ENCODE measurements at regions not wholly inside any gene's neighbourhood (a gene's known extent, or its start where the extent isn't known, plus 50 kb on each side); places are given as distances from the start of the nearest gene placed in this dataset.

DNA sequence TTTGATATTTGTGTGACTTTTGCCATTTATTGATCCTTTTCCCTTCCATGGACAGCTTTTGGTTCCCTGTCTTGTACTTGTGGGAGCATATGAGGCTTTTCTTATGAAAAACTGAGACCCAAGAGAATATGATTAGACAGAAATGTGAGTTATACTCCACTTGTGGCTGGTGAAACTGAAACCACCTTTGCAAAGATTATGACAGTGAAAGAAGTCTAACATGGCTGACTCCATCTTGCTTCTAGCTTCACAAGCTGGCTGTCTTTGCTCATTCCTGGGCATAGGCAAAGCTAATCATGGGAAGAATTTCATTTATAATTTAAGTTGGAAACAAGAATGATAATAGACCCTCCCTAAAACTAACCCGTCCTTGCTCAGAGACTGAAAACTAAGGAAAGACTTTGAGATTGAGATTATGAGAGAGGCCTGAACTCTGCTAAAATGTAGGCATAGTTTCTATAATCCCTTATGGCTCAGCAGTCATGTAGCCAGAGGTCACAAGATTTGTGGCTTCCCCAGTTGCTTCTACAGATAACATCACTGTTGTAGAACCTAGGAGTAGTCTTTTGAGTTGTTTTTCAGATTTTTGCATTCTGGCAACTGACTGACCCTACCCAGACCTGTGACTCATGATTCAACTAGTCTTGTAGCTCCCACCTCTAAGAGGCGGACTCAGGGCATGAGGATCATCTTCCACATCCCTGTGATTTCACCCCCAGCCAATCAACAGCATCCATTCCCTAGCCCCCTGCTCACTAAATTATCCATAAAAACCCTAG lies 50.9 kb upstream of the CD2AP start (continued):
- TF ChIP-seq, protein P1, sequence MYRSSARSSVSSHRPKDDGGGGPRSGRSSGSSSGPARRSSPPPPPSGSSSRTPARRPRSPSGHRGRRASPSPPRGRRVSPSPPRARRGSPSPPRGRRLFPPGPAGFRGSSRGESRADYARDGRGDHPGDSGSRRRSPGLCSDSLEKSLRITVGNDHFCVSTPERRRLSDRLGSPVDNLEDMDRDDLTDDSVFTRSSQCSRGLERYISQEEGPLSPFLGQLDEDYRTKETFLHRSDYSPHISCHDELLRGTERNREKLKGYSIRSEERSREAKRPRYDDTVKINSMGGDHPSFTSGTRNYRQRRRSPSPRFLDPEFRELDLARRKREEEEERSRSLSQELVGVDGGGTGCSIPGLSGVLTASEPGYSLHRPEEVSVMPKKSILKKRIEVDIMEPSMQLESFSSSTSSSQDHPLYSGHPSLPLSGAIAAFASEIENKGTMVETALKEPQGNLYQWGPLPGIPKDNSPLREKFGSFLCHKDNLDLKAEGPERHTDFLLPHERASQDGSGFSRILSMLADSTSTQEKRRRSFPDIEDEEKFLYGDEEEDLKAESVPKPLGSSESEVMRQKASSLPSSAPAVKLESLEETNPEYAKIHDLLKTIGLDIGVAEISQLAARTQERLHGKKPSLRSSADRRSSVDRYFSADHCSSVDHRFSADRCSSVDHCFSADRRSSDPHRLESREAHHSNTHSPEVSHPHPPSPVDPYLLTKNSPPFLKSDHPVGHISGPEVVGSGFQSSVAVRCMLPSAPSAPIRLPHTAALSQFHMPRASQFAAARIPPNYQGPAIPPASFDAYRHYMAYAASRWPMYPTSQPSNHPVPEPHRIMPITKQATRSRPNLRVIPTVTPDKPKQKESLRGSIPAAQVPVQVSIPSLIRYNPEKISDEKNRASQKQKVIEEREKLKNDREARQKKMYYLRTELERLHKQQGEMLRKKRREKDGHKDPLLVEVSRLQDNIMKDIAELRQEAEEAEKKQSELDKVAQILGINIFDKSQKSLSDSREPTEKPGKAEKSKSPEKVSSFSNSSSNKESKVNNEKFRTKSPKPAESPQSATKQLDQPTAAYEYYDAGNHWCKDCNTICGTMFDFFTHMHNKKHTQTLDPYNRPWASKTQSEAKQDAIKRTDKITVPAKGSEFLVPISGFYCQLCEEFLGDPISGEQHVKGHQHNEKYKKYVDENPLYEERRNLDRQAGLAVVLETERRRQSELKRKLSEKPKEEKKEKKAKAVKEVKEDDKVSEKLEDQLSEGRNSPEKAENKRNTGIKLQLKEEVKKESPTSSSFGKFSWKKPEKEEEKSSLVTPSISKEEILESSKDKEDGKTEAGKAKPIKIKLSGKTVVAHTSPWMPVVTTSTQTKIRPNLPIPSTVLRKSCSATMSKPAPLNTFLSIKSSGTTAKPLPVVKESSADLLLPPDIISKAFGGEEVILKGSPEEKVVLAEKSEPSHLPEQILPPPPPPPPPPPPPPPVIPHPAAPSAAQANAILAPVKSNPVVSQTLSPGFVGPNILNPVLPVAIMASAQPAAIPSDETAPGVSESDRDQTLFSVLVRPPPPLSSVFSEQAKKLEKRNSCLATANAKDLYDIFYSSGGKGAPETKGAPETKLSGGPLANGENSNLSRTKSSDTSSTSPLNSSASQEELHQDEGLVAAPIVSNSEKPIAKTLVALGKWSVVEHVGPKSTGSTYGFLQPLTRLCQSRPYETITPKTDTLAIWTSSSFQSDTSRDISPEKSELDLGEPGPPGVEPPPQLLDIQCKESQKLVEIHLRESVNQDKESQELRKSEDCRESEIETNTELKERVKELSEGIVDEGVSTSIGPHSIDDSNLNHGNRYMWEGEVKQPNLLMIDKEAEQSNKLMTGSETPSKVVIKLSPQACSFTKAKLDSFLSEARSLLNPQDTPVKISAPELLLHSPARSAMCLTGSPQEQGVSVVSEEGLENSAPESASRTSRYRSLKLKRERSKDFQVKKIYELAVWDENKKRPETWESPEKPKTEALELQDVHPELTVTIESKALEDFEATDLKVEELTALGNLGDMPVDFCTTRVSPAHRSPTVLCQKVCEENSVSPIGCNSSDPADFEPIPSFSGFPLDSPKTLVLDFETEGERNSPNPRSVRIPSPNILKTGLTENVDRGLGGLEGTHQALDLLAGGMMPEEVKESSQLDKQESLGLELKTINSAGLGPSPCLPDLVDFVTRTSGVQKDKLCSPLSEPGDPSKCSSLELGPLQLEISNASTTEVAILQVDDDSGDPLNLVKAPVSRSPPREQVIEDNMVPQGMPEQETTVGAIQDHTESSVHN (CRISPR knock-in tag; IDR thresholded peaks at IDR 0.05) = no peak
- TF ChIP-seq DRAP1 (CRISPR knock-in tag; IDR thresholded peaks at IDR 0.05) = no peak

- no peak for FAIRE-seq
- no peak for TF ChIP-seq GLMP (CRISPR knock-in tag; IDR thresholded peaks at IDR 0.05; ENCODE audit: borderline replicate concordance)
- TF ChIP-seq ZNF678 (CRISPR knock-in tag; IDR thresholded peaks at IDR 0.05) = no peak
- TF ChIP-seq ZNF816 (CRISPR knock-in tag; IDR thresholded peaks at IDR 0.05; ENCODE audit: borderline replicate concordance) = no peak
- TF ChIP-seq NR2C2 (CRISPR knock-in tag; IDR thresholded peaks at IDR 0.05; ENCODE audit: borderline replicate concordance) = no peak
- no peak for TF ChIP-seq ZNF652 (CRISPR knock-in tag; IDR thresholded peaks at IDR 0.05; ENCODE audit: borderline replicate concordance, low read depth)
- TF ChIP-seq MEIS1 (CRISPR knock-in tag; IDR thresholded peaks at IDR 0.05; ENCODE audit: borderline replicate concordance) = no peak
- TF ChIP-seq WIZ (CRISPR knock-in tag; IDR thresholded peaks at IDR 0.05) = no peak
Observed at GRCh38 chr6:47427680-47428079, 49.9 kb upstream of the CD2AP start.

More at GRCh38 chr6:47427680-47428079, 49.9 kb upstream of the CD2AP start:
- intact Hi-C loops (cut with micrococcal nuclease; ENCODE audit: unreplicated experiment) (no loop called here), in situ Hi-C loops (cut with HindIII; ENCODE audit: extremely low pct_ligation_motif_present, low pct_unique_long_range_greater_than_20kb) (no loop called here)
- Histone ChIP-seq H3K4me1 (ENCODE audit: insufficient read depth, low read length) (no peaks in the 10 kb centered on the region), H3K9me3 (ENCODE audit: low read length) (no peaks in the 10 kb centered on the region), H3K79me2 (ENCODE audit: insufficient read depth, low read length) (no peaks in the 10 kb centered on the region), H3K27me3 (ENCODE audit: control insufficient read depth in 1 of 2, insufficient read depth in 2 of 2, low read length in 2 of 2) (no peaks in the 10 kb centered on the region), H3K9ac (ENCODE audit: insufficient read depth, low read depth, low read length) (no peak overlapping the region), H3K4me3 (replicated peaks in 1 of 3; ENCODE audit: insufficient read depth in 1 of 3, low read depth in 2 of 3, low read length in 3 of 3) (no peak overlapping the region), H3K36me3 (replicated peaks in 1 of 2; ENCODE audit: control insufficient read depth in 1 of 2, insufficient read depth in 2 of 2, low read length in 2 of 2) (no peaks in the 10 kb centered on the region), H4K20me1 (ENCODE audit: insufficient read depth, low read length) (no peaks in the 10 kb centered on the region), H3K27ac (ENCODE audit: extremely low read length, insufficient read depth, low read length) (no peak overlapping the region), H3K4me2 (ENCODE audit: low read depth, low read length) (no peak overlapping the region), H2AFZ (ENCODE audit: low read length) (no peak overlapping the region)
- ChIA-PET POLR2A (no interaction called here), CTCF (ENCODE audit: low intra/inter-chr PET ratio, low total read pairs) (no interaction called here)
- DNase-seq (ENCODE audit: low spot score) (no peak), ATAC-seq (no peak)
- BruUV-seq (replicated peaks) = no TSS peak

All from HepG2 (cell line).